Bronchial epithelial cell (primary cell): ENCODE measurements at regions not wholly inside any gene's neighbourhood (a gene's known extent, or its start where the extent isn't known, plus 50 kb on each side); places are given as distances from the start of the nearest gene placed in this dataset.

Experiments used
- DNase-seq: peaks from one replicate; pipeline ENCODE4 v3.0.0-alpha.2; 2010; ENCODE audit warnings: low read depth
- FAIRE-seq: peaks from 2 replicates; lab custom pipeline; 2011; peaks lifted over from hg19 to GRCh38; lab: Jason Lieb, UNC
- H3K27me3 ChIP-seq: 2 replicates; pipeline ENCODE4 v1.5.1; 2011; ENCODE audit warnings: low read length; ENCODE audit not compliant: control insufficient read depth, insufficient read depth
- H3K36me3 ChIP-seq: 2 replicates; pipeline ENCODE4 v1.5.1; 2011; ENCODE audit warnings: low read length; ENCODE audit not compliant: control insufficient read depth, insufficient read depth
- H3K4me3 ChIP-seq: 2 replicates; pipeline ENCODE4 v1.5.1; 2011; ENCODE audit warnings: mild to moderate bottlenecking, low read depth, low read length, control low read depth
- TF ChIP-seq, protein P1 (sequence below): IDR thresholded peaks from 2 replicates; pipeline ENCODE4 v1.5.1; 2011; ENCODE audit warnings: mild to moderate bottlenecking, moderate library complexity, low read length, control low read depth, inconsistent platforms; ENCODE audit not compliant: insufficient read depth, severe bottlenecking

- Histone ChIP-seq H3K4me3 (no peak overlapping the region), H3K27me3 (no peaks in the 10 kb centered on the region), H3K36me3 (no peaks in the 10 kb centered on the region)
- DNase-seq (no peak), FAIRE-seq (no peak)
- TF ChIP-seq, protein P1, sequence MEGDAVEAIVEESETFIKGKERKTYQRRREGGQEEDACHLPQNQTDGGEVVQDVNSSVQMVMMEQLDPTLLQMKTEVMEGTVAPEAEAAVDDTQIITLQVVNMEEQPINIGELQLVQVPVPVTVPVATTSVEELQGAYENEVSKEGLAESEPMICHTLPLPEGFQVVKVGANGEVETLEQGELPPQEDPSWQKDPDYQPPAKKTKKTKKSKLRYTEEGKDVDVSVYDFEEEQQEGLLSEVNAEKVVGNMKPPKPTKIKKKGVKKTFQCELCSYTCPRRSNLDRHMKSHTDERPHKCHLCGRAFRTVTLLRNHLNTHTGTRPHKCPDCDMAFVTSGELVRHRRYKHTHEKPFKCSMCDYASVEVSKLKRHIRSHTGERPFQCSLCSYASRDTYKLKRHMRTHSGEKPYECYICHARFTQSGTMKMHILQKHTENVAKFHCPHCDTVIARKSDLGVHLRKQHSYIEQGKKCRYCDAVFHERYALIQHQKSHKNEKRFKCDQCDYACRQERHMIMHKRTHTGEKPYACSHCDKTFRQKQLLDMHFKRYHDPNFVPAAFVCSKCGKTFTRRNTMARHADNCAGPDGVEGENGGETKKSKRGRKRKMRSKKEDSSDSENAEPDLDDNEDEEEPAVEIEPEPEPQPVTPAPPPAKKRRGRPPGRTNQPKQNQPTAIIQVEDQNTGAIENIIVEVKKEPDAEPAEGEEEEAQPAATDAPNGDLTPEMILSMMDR, result no peak
Observed at GRCh38 chr7:49721441-49721840, 52.0 kb upstream of the VWC2 start.
